Colon (tissue), 2 donors: ENCODE measurements at regions not wholly inside any gene's neighbourhood (a gene's known extent, or its start where the extent isn't known, plus 50 kb on each side); places are given as distances from the start of the nearest gene placed in this dataset.
"Not testable (repeated sequence)": the region's sequence is repeated elsewhere in the genome, so short reads cannot be mapped to it uniquely, and the experiment has no call there.

Experiments used
- FAIRE-seq: peaks from 2 replicates; lab custom pipeline; 2012; peaks lifted over from hg19 to GRCh38; lab: Jason Lieb, UNC
- donor health status: control.
- donor health status: control.

- FAIRE-seq: no peak
These were observed 323.0 kb downstream of the TMEM167A start for GRCh38 chr5:82754036-82754746.

- FAIRE-seq: no peak
These were observed 323.8 kb downstream of the TMEM167A start for GRCh38 chr5:82753374-82753773.

GRCh38 chr5:82749461-82749820, 327.8 kb downstream of the TMEM167A start:
- FAIRE-seq: no peak

GRCh38 chr5:82748688-82749460, 328.3 kb downstream of the TMEM167A start:
- no peak for FAIRE-seq

GRCh38 chr5:82747986-82748385, 329.2 kb downstream of the TMEM167A start:
- no peak for FAIRE-seq

- FAIRE-seq: no peak
These were observed 332.2 kb downstream of the TMEM167A start for GRCh38 chr5:82745016-82745415.

- no peak for FAIRE-seq
These were observed 338.4 kb downstream of the TMEM167A start for GRCh38 chr5:82738681-82739269.

- FAIRE-seq: no peak
These were observed 341.9 kb downstream of the TMEM167A start for GRCh38 chr5:82735160-82735789.

- no peak for FAIRE-seq
These were observed 342.8 kb downstream of the TMEM167A start for GRCh38 chr5:82734347-82734746.

GRCh38 chr5:82730913-82731312, 346.3 kb downstream of the TMEM167A start:
- FAIRE-seq: no peak

GRCh38 chr5:82728926-82729702, 348.1 kb downstream of the TMEM167A start:
- FAIRE-seq: no peak

GRCh38 chr5:82723168-82723567, 354.0 kb downstream of the TMEM167A start:
- no peak for FAIRE-seq

GRCh38 chr5:82721087-82721410, 356.1 kb downstream of the TMEM167A start:
- FAIRE-seq: no peak

GRCh38 chr5:82720213-82721086, 356.7 kb downstream of the TMEM167A start:
- FAIRE-seq: no peak

GRCh38 chr5:82719368-82719767, 357.8 kb downstream of the TMEM167A start:
- no peak for FAIRE-seq

GRCh38 chr5:82717738-82718137, 359.5 kb downstream of the TMEM167A start:
- FAIRE-seq: no peak

GRCh38 chr5:82714732-82715131, 362.5 kb downstream of the TMEM167A start:
- FAIRE-seq: not testable (repeated sequence)

GRCh38 chr5:82713811-82714210, 363.4 kb downstream of the TMEM167A start:
- no peak for FAIRE-seq

- no peak for FAIRE-seq
These were observed 369.5 kb downstream of the TMEM167A start for GRCh38 chr5:82707741-82708140.

GRCh38 chr5:82704381-82704780, 372.8 kb downstream of the TMEM167A start:
- no peak for FAIRE-seq

- FAIRE-seq: no peak
These were observed 375.1 kb downstream of the TMEM167A start for GRCh38 chr5:82702046-82702445.
